Activated gamma-delta T cell treated with anti-CD3 and anti-CD28 coated beads, Interleukin-2, amount 50 U/mL, for 16 hours (primary cell): ENCODE measurements at regions not wholly inside any gene's neighbourhood (a gene's known extent, or its start where the extent isn't known, plus 50 kb on each side); places are given as distances from the start of the nearest gene placed in this dataset.
"Not testable (repeated sequence)": the region's sequence is repeated elsewhere in the genome, so short reads cannot be mapped to it uniquely, and the experiment has no call there.

Experiments
- DNase-seq: peaks from one replicate; pipeline ENCODE4 v3.0.0-alpha.2; 2020; ENCODE audit warnings: low read depth

DNA sequence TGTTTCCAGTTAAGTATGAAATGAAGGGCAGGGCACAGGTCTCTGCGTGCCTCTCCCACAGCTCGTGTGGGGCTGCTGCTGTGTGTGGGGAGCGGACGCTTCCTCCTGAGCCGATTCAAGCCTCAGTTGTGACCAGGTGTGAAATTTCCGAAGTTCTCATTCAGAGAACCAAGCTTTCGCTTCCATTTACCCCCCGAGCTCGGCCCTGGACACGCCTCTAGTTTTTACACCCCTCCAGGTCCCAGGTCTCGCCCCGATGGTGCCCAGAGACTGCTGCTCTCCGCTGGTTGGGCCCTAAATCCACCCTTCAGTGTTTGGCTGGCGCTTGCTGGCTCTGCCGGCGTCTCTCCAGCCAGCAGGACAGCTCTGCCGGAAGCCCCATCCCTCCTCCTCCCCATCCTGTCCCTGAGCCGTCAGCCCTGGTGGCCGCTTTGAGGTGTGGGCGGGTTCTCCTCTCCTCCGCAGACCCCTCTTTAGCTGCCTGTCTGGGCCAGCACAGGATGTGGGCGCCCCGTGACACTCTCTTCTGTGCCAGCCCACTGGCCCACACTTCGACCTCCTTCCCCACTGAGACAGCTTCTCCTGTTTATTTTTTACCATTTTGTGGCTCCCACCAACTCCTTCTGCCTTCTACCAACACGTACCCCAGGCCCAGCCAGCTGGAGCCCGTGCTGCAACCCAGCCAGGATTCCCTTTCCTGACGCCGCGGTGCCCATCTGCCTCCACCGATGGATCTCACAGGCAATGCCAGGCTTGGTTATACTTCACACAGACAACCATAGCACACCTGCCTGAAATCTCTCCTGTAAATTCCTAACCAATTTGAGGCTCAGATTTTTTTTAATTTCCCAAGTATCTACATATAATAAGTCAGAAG is 142.8 kb downstream of the DLL1 start:
- DNase-seq = peak; percentile 56

DNA sequence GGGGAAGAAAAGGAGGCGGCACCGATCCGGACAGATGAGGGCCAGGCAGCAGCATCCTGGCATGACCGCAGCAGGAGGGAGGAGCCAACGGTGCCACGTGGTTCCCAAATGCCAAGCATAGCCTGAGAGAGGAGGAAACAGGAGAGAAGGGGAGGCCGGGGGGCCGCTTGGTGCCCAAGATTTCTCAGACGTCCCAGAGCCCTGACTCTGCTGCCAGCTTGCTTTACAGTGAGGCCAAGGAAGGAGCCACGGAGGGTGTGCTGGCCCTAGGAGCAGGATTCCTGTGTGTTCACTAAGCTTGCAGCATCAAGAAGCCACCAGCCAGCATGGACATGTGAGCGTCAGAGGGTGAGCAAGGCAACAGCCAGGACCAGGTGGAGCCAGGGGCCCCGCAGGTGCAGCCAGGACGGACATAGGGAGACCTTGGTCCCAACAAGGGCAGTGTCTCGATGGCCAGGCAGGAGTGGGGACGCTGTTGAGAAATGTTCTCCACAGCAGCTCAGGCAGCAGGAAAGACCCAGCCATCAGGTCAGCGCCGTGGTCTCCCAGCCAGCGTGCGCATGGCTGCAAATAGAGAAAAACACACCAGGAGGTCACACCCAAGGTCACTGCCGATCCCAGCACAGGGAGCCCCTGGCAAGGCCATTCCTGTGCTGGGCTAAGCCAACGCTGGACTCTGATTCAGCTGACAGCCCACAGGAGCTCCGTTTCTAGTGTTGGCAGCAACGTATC is 143.7 kb downstream of the DLL1 start:
- no peak for DNase-seq

DNA sequence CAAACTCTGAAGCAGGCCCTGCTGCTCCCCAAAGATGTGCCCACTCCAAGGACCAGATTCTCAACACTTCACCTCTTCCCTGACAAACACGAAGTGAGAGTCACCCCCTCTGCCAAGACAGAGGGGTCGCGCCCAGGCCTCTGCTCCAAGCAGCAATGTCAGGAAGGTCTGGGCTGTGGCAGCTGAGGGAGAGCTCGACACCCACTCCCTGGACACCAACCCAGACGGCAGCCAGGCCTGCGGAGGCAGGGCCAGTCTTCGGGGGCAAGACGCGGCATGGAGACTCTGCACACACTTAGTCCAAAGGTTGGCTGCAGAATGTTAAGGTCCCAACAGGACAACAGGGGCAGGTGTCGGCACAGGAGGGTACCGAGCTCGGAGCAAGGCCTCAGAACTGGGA is 144.2 kb downstream of the DLL1 start:
- no peak for DNase-seq

DNA sequence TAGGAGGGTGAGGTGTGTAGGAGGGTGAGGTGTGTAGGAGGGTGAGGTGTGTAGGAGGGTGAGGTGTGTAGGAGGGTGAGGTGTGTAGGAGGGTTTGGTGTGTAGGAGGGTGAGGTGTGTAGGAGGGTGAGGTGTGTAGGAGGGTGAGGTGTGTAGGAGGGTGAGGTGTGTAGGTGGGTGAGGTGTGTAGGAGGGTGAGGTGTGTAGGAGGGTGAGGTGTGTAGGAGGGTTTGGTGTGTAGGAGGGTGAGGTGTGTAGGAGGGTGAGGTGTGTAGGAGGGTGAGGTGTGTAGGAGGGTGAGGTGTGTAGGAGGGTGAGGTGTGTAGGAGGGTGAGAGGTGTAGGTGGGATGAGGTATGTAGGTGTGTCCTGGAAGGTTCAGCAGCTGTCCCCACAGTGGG is 144.7 kb downstream of the DLL1 start:
- not testable (repeated sequence) for DNase-seq

DNA sequence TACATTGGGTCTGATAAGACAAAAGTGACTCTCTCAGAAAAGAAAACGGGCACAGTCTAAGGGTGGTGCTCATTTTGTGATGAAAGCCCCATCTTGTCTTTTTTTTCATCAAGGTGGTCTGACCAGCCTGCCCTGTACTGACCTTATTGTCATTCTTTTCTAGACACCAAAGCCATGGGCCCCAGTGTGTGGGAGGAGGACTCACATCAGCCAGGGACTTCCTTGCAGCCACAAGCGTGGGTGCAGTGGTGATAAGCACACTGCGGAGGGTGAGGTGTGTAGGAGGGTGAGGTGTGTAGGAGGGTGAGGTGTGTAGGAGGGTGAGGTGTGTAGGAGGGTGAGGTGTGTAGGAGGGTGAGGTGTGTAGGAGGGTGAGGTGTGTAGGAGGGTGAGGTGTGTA is 145.2 kb downstream of the DLL1 start:
- not testable (repeated sequence) for DNase-seq

DNA sequence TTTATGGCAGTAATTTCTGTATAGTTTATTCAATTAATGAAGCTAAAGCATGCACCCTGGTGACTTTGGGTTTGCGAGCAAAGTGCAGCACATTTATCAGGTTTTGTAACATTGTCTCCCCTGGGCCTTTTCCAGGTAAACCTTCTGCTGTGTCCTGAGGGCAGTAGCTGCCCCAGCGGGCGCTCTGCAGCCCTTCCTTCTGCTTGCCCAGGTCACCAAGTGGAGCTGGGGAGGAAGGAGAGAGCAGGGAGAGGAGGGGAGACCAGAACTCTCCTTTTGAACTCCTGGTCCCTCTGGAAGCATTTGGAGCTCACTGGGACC is 145.6 kb downstream of the DLL1 start:
- no peak for DNase-seq

DNA sequence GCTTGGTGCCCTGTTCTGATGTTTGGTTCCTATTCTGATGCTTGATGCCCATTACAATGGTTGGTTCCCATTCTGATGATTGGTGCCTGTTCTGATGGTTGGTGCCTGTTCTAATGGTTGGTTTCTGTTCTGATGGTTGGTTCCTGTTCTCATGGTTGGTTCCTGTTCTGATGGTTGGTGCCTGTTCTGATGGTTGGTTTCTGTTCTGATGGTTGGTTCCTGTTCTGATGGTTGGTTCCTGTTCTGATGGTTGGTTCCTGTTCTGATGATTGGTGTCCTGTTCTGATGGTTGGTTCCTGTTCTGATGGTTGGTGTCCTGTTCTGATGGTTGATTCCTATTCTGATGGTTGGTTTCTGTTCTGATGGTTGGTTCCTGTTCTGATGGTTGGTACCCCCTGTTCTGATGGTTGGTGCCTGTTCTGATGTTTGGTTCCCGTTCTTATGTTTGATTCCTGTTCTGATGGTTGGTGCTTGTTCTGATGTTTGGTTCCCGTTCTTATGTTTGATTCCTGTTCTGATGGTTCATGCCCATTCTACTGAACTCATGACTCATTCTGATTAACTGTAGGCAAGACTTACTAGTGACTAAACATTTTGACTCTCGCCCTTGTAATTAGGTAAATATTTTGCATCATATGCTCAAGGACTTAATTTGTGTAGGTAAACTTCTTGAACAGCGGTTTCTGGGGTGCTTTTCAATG is 146.2 kb downstream of the DLL1 start:
- DNase-seq = no peak

DNA sequence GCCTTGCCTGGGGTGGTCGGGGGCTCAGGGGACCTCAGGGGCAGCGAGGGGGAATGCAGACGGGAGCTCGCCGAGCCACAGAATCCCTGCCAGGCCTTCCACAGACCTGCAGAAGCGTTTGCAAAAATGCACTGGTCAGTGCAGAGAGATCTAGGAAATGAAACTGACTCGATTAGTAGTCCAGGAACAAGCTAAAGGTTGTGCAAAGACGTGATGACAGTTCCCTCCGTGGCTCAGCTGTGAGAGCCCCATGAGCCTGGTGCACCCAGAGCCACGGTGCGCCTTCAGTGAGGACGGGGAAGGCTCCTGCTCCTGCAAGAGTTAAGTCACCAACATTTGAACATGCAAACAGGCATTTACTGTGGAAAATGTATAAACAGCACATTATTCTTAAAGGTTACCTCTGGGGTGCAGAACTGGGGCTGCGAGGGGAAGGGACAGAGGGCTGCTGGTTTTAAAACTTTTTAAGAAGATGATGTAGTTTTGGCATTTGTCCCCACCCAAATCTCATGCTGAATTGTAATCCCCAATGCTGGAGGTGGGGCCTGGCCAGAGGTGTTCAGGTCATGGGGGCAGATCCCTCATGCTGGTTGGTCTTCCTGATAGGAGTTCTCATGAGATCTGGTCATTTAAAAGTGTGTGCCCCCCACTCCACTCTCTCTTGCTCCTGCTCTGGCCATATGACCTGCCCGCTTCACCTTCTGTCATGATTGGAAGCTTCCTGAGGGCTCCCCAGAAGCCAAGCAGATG is 147.3 kb downstream of the DLL1 start:
- no peak for DNase-seq

DNA sequence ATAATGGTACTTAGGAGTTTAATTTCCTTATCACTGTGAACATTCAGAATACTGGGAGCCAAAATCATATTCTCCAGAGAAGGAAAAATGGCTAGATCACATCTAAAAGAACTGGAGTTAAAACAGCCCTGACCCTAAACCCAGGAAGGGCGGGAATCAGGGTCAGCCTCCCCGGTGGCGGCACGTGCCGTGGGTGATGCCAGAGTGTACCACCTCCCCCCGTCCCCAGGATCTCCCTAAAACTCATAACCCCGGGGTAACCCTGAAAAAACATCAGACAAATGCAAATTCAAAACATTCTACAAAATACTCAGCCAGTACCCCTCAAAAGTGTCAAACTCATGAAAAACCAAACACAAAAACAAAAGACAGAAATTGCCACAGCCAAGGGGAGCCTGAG is 148.3 kb downstream of the DLL1 start:
- DNase-seq = no peak

DNA sequence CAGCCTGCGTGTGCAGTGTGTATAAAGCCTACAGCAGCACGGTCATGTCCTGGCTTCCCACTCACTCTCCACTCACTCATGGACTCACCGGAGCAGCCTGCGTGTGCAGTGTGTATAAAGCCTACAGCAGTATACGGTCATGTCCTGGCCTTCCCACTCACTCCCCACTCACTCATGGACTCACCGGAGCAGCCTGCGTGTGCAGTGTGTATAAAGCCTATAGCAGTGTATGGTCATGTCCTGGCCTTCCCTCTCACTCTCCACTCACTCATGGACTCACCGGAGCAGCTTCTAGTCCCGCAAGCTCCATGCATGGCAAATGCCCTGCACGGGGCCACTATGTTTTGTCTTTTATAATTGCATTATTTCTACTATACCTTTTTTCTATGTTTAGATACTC is 149.8 kb downstream of the DLL1 start:
- not testable (repeated sequence) for DNase-seq

DNA sequence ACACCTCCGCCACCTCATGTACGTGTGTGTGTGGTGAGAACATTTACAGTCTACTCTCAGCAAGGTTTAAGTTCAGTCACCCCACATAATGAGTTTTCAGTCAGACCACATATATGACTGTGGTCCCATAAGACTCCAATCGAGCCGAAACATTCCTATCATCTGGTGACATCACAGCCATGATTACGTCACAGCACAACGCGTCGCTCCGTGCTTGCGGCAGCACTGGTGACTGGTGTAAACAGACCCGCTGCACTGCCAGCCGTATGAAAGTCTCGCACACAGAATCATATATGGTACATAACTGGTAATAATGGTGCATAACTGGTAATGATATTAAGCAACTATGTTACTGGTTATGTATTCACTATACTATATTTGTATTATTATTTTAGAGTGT is 150.7 kb downstream of the DLL1 start:
- DNase-seq = no peak

DNA sequence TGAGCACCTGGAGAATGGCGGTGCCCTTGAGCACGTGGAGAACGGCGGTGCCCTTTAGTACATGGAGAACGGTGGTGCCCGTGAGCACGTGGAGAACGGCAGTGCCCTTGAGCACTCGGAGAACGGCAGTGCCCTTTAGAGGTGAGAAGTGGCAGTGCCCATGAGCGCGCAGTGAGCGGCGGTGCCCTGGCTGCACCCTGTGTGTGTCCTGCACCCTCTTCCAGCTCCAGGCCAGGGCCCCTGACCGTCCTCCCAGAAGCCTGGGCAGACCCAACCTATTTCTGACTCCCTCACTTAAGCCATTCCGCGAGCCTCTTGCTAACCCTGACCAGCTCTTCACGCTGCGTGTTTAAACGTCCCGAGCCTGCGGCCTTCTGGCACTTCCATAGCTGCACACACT is 151.3 kb downstream of the DLL1 start:
- no peak for DNase-seq

DNA sequence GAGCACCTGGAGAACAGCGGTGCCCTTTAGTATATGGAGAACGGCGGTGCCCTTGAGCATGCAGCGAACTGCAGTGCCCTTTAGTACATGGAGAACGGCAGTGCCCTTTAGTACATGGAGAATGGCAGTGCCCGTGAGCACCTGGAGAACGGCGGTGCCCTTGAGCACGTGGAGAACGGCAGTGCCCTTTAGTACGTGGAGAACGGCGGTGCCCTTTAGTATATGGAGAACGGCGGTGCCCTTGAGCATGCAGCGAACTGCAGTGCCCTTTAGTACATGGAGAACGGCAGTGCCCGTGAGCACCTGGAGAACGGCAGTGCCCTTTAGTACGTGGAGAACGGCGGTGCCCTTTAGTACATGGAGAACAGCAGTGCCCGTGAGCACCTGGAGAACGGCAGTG is 151.8 kb downstream of the DLL1 start:
- not testable (repeated sequence) for DNase-seq

DNA sequence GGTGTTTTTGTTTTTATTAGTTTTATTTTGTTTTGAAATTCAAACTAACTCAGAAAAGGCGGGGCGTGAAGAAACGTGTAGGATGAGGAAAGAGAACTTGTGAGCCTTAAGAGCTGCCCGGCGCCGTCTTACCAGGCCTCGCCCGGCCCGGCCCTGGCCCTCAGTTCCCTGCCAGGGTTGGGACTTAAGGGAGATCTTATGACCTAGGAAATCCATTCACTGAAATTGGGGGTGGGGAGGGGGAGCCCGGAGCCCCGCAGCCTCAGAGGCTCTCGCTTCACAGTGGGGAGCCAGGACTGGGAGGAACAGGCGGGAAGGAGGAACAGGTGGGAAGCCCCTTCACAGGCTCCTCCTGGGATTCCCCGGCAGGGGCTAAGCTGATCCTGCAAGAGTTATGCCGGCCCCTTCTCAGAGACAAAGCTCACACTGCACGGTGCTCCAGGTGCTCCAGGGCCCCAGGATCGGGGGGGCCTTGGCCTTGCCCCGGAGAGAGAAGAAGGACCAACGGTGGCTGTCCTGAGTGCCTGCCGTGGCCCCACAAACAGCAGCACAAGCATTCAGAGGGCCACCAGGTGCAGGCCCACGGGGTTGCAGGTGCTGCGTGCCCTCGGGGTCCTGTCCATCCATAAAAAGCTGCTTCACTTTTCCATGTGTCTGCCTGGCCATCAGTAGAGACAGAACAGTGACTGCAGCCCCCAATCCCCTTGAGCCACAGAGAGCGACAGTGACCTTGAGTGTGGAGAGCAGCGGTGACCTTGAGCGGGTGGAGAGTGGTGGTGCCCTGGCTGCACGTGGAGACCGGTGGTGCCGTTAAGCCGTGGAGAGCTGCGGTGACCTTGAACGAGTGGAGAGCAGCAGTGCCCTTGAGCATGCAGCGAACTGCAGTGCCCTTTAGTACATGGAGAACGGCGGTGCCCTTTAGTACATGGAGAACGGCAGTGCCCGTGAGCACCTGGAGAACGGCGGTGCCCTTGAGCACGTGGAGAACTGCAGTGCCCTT is 152.7 kb downstream of the DLL1 start:
- DNase-seq = no peak

DNA sequence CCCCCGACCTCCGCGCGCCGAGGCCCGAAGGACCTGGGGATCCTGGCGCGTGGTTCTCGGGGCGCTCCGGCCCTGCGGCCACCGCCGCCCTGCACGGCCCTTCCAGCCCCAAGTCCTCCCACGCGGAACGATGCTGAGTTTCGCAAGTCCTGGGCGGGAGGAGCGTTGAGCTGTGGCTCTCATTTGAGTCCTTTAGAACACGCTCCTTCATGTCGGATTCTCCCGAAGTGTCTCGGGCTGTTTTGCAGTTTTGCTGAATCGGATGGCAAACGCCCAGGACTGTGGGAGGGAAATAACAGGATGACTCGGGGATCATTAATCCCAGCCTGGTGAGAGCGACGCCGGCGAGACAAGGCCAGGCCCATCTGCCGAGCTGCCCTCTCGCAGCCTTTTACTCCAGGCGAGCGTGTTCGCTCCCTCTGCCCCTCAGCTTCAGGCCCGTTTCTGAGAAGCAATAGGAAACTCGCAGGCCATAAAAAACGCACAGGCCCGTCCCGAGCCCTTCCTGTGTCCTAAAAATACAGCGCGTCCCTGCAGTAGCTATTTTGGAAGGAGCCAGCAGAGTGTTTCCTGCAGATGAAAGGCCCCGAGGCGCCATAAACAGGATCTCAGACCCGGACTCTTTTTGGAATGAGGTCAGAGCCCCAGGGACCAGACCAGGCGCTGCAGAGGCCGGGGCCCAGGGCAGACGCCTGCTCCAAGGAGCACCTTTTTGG is 153.5 kb downstream of the DLL1 start:
- no peak for DNase-seq

DNA sequence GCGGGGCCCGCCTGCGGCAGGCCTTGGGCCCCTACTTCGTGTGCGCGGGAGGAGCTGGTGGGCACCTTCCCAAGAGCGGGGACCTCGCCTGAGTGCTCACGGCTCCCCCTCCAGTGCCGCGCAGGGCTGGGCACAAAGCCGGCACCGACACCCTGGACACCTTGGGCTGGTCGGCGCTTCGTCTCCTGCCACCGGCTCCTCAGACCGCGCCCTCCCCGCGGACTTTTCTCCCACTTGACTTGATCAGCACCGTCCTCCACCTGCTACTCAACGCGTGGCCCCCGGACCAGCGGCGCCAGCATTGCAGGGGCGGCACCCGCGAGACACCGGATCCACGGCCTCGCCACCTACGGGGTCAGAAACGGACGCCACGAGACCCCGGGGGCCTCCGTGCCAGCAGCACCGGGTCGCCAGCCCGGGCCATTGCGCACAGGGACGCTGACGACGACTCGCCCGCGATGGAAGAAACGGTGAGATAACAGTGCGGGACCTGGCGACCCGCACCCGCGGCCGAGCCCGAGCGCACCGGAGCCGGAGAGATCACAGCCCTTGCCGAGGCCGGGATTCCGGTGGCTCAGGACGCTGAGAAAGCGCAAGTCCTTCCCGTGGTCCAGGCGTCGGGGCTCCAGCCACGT is 154.2 kb downstream of the DLL1 start:
- DNase-seq = no peak

DNA sequence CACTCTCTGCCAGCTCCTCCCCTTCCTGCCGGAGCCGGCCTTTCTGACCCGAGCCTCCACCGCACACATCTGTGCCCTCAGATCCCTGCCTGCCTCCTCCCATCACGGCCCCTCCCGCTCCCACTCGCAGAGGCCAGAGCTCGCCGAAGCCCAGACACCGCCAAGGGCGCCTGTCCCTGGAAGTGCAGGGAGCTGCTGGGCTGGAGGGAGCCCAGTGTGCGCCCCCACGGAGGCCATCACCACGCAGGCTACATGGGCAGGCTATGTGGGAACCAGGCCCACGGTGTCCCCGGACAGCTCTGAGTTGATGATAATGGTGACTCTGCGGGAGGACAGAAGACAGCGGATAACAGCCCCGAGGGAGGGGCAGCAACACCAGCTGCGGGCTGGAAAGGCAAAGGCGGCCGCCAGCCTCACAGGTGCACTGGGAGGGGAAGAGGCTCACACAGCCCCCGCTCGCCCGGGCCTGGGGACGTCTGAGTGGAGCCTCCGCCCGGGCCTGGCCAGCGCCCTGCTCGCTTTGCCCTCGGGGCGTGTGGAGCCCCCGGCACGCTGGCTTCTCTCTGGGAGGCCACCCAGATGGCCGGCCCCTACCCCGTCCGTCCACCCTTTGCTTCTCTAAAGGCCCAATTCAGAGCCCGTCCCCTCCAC is 154.9 kb downstream of the DLL1 start:
- DNase-seq = no peak

DNA sequence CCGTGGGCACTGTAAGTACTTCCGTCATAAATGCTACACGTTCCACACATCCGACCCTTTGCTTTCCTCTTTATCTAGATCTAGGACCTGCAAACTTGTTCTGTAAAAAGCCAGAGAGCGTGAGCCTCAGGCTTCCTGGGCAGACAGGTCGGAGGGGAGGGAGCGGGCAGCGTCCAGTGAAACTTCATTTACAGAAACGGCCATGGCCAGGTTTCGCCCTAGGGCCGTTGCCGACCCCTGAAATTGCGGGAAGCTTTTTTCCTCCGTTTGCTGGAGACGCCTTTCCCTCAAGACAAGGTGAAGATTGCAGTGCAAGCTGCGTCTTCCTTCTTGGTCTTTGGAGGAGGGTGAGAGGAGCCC is 155.4 kb downstream of the DLL1 start:
- DNase-seq = no peak
